Liver (tissue), 8 donors: ENCODE measurements at regions not wholly inside any gene's neighbourhood (a gene's known extent, or its start where the extent isn't known, plus 50 kb on each side); places are given as distances from the start of the nearest gene placed in this dataset.

Experiments
- DNase-seq: peaks from one replicate; pipeline ENCODE4 v3.0.0-alpha.2; 2017; ENCODE audit warnings: low spot score
- H3K27ac ChIP-seq, 2 donors: one replicate each; pipeline ENCODE4 v1.7.0; 2013; ENCODE audit warnings: inconsistent platforms in 2 of 2, low read length in 2 of 2, control low read depth in 1 of 2, low read depth in 1 of 2, mild to moderate bottlenecking in 1 of 2
- H3K27me3 ChIP-seq, 4 donors: one replicate each; pipeline versions ENCODE4 v1.6.1 to v1.7.0; 2013; ENCODE audit warnings: low read length in 3 of 4, inconsistent platforms in 1 of 4, mild to moderate bottlenecking in 1 of 4, moderate library complexity in 1 of 4; ENCODE audit not compliant: control insufficient read depth in 4 of 4, insufficient read depth in 4 of 4
- H3K36me3 ChIP-seq, 4 donors: one replicate each; pipeline versions ENCODE4 v1.6.1 to v1.7.0; 2013; ENCODE audit warnings: low read length in 3 of 4, mild to moderate bottlenecking in 3 of 4, low read depth in 1 of 4, moderate library complexity in 1 of 4; ENCODE audit not compliant: control insufficient read depth in 4 of 4, insufficient read depth in 3 of 4
- H3K4me1 ChIP-seq, 4 donors: one replicate each; pipeline versions ENCODE4 v1.6.1 to v1.7.0; 2013; ENCODE audit warnings: low read length in 3 of 4, mild to moderate bottlenecking in 3 of 4, moderate library complexity in 1 of 4; ENCODE audit not compliant: control insufficient read depth in 4 of 4, insufficient read depth in 4 of 4
- H3K4me3 ChIP-seq, 3 donors: one replicate each; pipeline versions ENCODE4 v1.6.1 to v1.7.0; 2013; ENCODE audit warnings: low read length in 3 of 3, control low read depth in 1 of 3, low read depth in 1 of 3, mild to moderate bottlenecking in 1 of 3
- H3K9ac ChIP-seq, 2 donors: one replicate each; pipeline ENCODE4 v1.7.0; 2013; ENCODE audit warnings: low read length in 2 of 2, mild to moderate bottlenecking in 2 of 2, moderate library complexity in 2 of 2, control low read depth in 1 of 2, low read depth in 1 of 2
- H3K9me3 ChIP-seq, 4 donors: one replicate each; pipeline versions ENCODE4 v1.6.1 to v1.7.0; 2013; ENCODE audit warnings: low read length in 3 of 4; ENCODE audit not compliant: control insufficient read depth in 4 of 4
- EGR1 ChIP-seq, 2 donors: IDR thresholded peaks; 2 replicates each; pipeline ENCODE4 v1.6.1; 2016 to 2018; ENCODE audit warnings: antibody characterized with exemption in 2 of 2, low read depth in 2 of 2
- FOXA1 ChIP-seq: IDR thresholded peaks from 2 replicates; pipeline ENCODE4 v1.6.1; 2016; ENCODE audit warnings: antibody characterized with exemption
- GABPA ChIP-seq, 2 donors: IDR thresholded peaks in 1 of 2; conservative IDR thresholded peaks in 1 of 2; 2 replicates each; pipeline ENCODE4 v1.6.1; 2016; ENCODE audit warnings: antibody characterized with exemption in 2 of 2, mild to moderate bottlenecking in 1 of 2, moderate library complexity in 1 of 2
- HNF4A ChIP-seq, 2 donors: conservative IDR thresholded peaks; 2 replicates each; pipeline ENCODE4 v1.6.1; 2016; ENCODE audit warnings: antibody characterized with exemption in 2 of 2, mild to moderate bottlenecking in 2 of 2
- HNF4G ChIP-seq: IDR thresholded peaks from 2 replicates; pipeline ENCODE4 v1.6.1; 2016; ENCODE audit warnings: antibody characterized with exemption
- JUND ChIP-seq, 2 donors: IDR thresholded peaks; 2 replicates each; pipeline ENCODE4 v1.6.1; 2016; ENCODE audit warnings: antibody characterized with exemption in 2 of 2
- MAX ChIP-seq: IDR thresholded peaks from 2 replicates; pipeline ENCODE4 v1.6.1; 2016; ENCODE audit warnings: antibody characterized with exemption
- NR2F2 ChIP-seq: IDR thresholded peaks from 2 replicates; pipeline ENCODE4 v1.6.1; 2016; ENCODE audit warnings: antibody characterized with exemption
- RAD21 ChIP-seq, 2 donors: IDR thresholded peaks; 2 replicates each; pipeline ENCODE4 v1.6.1; 2016; ENCODE audit warnings: antibody characterized with exemption in 2 of 2, mild to moderate bottlenecking in 2 of 2
- SP1 ChIP-seq: IDR thresholded peaks from 2 replicates; pipeline ENCODE4 v1.6.1; 2018; ENCODE audit warnings: antibody characterized with exemption, mild to moderate bottlenecking
- TAF1 ChIP-seq: conservative IDR thresholded peaks from 2 replicates; pipeline ENCODE4 v1.6.1; 2016; ENCODE audit warnings: antibody characterized with exemption, mild to moderate bottlenecking
- YY1 ChIP-seq: IDR thresholded peaks from 2 replicates; pipeline ENCODE4 v1.6.1; 2016; ENCODE audit warnings: antibody characterized with exemption, mild to moderate bottlenecking
- ZBTB33 ChIP-seq: IDR thresholded peaks from 2 replicates; pipeline ENCODE4 v1.6.1; 2016; ENCODE audit warnings: antibody characterized with exemption
- WGBS: extraction: QIAGEN DNeasy Blood & Tissue Kit; methylation state at CpG from one replicate; pipeline ENCODE4 v1.1.7; 2013; 5-methylcytosine and 5-hydroxymethylcytosine counted together
- TF ChIP-seq, protein P1 (sequence below): IDR thresholded peaks from 2 replicates; pipeline ENCODE4 v1.6.1; 2016; ENCODE audit warnings: antibody characterized with exemption, mild to moderate bottlenecking
- TF ChIP-seq, protein P2 (sequence below): IDR thresholded peaks from 2 replicates; pipeline ENCODE4 v1.6.1; 2016; ENCODE audit warnings: antibody characterized with exemption
- TF ChIP-seq, protein P3 (sequence below): fragments of 150-350 bp; IDR thresholded peaks from 2 replicates; pipeline ENCODE4 v1.5.1; 2017; ENCODE audit warnings: improper control_type of control experiment, low read depth, low read length; ENCODE audit not compliant: missing input control
- donor health status: healthy.
- donor health status: healthy.
- donor health status: healthy.
- donor health status: healthy.
- donor health status: healthy.

DNA sequence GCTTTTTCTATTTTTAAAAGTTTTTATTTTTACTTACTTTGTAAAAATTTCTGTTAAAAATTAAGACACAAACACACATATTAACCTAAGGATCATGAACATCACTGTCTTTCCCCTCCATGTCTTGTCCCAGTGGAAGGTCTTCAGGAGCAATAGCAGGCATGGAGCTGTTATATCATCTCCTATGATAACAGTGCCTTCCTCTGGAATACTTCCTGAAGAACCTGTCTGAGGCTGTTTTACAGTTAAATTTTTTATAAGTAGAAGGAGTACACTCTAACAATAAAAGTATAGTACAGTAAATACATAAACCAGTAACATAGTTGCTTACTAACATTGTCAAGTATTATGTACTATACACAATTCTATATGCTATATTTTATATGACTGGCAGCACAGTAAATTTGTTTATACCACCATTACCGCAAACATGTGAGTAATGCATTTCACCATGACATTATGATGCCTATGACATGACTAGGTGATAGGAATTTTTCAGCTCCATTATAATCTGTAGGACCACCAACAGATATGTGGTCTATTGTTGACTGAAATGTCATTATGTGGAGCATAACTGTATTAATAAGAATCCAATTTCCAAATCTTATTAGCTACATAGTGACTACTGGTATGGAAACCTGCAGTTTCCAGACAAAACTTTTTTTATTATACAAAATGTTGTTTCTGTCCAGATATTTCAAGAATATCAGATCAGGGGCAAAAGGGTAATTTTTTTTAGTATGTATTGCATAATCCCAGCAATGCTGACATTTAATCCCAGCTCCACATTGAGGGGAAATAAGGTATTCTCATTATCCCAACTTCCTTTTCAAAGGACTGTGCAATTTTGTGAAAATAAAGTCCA is 337.2 kb upstream of the SLC39A10 start:
- Histone ChIP-seq H3K9me3 (peaks cover 0 to 2% (median 0%) of the 10 kb centered on the region in 4 donors), H3K4me3 (no peak overlapping the region), H3K9ac (no peak overlapping the region), H3K27me3 (peaks cover 0 to 2% (median 0%) of the 10 kb centered on the region in 4 donors), H3K27ac (no peak overlapping the region), H3K36me3 (no peaks in the 10 kb centered on the region), H3K4me1 (no peaks in the 10 kb centered on the region)
- DNase-seq = no peak
- TF ChIP-seq HNF4G = no peak
- TF ChIP-seq, protein P1, sequence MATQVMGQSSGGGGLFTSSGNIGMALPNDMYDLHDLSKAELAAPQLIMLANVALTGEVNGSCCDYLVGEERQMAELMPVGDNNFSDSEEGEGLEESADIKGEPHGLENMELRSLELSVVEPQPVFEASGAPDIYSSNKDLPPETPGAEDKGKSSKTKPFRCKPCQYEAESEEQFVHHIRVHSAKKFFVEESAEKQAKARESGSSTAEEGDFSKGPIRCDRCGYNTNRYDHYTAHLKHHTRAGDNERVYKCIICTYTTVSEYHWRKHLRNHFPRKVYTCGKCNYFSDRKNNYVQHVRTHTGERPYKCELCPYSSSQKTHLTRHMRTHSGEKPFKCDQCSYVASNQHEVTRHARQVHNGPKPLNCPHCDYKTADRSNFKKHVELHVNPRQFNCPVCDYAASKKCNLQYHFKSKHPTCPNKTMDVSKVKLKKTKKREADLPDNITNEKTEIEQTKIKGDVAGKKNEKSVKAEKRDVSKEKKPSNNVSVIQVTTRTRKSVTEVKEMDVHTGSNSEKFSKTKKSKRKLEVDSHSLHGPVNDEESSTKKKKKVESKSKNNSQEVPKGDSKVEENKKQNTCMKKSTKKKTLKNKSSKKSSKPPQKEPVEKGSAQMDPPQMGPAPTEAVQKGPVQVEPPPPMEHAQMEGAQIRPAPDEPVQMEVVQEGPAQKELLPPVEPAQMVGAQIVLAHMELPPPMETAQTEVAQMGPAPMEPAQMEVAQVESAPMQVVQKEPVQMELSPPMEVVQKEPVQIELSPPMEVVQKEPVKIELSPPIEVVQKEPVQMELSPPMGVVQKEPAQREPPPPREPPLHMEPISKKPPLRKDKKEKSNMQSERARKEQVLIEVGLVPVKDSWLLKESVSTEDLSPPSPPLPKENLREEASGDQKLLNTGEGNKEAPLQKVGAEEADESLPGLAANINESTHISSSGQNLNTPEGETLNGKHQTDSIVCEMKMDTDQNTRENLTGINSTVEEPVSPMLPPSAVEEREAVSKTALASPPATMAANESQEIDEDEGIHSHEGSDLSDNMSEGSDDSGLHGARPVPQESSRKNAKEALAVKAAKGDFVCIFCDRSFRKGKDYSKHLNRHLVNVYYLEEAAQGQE = no peak
- TF ChIP-seq NR2F2 = no peak
- no peak for TF ChIP-seq SP1
- no peak for TF ChIP-seq GABPA (IDR thresholded peaks at IDR 0.05 in 1 of 2, conservative IDR thresholded peaks at IDR 0.05 in 1 of 2)
- no peak for TF ChIP-seq JUND (IDR thresholded peaks at IDR 0.05)
- TF ChIP-seq, protein P2, sequence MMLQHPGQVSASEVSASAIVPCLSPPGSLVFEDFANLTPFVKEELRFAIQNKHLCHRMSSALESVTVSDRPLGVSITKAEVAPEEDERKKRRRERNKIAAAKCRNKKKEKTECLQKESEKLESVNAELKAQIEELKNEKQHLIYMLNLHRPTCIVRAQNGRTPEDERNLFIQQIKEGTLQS = no peak
- TF ChIP-seq ZBTB33 = no peak
- no peak for TF ChIP-seq MAX
- TF ChIP-seq HNF4A (conservative IDR thresholded peaks at IDR 0.05) = no peak
- no peak for TF ChIP-seq RAD21 (IDR thresholded peaks at IDR 0.05)
- no peak for TF ChIP-seq EGR1 (IDR thresholded peaks at IDR 0.05; ENCODE audit: low read depth in 2 of 2)
- TF ChIP-seq YY1 = no peak
- no peak for TF ChIP-seq FOXA1
- TF ChIP-seq TAF1 = no peak
- TF ChIP-seq, protein P3, sequence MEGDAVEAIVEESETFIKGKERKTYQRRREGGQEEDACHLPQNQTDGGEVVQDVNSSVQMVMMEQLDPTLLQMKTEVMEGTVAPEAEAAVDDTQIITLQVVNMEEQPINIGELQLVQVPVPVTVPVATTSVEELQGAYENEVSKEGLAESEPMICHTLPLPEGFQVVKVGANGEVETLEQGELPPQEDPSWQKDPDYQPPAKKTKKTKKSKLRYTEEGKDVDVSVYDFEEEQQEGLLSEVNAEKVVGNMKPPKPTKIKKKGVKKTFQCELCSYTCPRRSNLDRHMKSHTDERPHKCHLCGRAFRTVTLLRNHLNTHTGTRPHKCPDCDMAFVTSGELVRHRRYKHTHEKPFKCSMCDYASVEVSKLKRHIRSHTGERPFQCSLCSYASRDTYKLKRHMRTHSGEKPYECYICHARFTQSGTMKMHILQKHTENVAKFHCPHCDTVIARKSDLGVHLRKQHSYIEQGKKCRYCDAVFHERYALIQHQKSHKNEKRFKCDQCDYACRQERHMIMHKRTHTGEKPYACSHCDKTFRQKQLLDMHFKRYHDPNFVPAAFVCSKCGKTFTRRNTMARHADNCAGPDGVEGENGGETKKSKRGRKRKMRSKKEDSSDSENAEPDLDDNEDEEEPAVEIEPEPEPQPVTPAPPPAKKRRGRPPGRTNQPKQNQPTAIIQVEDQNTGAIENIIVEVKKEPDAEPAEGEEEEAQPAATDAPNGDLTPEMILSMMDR = no peak
- 0% methylated on average over 1 of the region's 1 CpG for WGBS
